NCI-H2227 (cell line): ENCODE measurements at regions not wholly inside any gene's neighbourhood (a gene's known extent, or its start where the extent isn't known, plus 50 kb on each side); places are given as distances from the start of the nearest gene placed in this dataset.

ENCODE experiments used
- DNase-seq: peaks from one replicate; lab custom pipeline; 2025; ENCODE audit not compliant: unreplicated experiment; lab: John Stamatoyannopoulos, UW

DNA sequence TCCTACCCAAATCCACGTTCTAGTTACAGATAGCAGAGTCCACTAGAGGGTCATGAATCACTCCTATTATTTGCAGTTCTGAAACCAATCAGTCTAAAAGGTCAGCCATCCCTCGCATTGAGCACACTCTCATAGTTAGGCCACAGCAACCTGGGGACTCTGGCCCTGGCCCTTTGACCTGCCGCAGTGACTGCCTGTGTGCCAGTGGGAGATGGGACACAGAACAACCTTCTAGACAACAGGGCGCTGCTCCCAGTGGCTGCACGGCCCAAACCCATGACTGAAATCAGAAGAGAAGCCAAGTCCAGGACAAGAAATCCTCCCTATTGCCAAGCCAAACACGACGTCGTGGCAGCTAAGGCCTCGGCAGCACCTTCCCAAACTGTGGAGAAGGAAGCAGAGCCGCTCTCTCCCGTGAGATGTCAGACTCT, 158.5 kb downstream of the HERPUD2 start:
- DNase-seq: no peak

DNA sequence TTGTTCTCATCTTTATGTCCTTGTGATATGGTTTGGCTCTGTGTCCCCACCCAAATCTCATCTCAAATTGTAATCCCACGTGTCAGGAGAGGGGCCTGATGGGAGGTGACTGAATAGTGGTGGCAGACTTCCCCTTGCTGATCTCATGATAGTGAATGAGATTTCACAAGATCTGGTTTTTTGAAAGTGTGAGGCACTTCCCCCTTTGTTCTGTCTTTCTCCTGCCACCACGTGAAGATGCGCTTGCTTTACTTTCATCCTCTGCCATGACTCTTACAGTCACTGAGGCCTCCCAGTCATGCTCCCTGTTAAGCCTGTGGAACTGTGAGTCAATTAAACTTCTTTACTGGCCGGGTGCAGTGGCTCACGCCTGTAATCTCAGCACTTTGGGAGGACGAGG, 161.0 kb downstream of the HERPUD2 start:
- DNase-seq: no peak

DNA sequence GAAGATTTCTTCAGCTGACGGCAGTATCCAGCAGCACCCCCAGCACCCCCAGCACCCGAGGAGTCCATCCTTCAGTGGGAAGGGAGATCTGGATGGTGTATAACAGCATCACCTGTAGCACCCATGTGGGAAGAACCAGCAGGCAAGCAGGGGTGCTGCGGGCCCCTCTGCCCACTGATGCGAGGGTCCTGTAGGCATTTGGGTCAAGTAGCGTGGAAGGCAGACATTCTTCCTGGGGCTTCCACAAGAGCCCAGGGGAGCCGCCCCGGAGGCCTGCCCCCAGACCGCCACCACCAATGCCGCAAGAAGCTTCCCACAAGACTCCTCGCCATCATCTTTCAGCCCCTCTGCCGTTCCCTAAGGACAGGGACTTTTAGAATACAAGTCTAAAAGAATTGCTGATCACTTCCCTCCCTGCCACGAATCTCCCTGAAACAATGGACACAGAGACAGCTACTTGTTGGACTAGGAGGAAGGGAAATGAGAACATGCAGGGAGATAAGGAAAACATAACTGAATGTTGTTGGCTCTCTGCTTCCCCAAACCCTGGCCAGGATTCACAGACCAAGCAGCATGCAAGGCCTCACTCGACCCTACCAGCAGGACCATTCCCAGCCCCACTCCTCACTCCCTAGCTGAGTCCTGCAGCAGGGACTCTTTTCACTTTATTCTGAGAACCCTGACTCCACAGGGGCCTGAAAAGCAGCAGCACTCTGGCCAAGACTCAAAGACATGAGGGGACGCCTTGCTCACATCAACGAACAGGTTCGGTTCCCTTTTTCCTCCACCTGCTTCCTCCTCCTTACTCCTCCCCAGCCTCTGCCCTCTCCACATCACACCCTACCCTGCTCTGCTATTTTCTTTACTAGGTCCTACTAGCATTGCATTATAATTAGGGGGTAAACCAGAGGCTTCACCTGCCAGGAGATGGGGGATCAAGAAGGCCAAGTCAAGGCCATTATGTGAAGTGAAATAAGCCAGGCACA, 164.5 kb downstream of the HERPUD2 start:
- DNase-seq: no peak

DNA sequence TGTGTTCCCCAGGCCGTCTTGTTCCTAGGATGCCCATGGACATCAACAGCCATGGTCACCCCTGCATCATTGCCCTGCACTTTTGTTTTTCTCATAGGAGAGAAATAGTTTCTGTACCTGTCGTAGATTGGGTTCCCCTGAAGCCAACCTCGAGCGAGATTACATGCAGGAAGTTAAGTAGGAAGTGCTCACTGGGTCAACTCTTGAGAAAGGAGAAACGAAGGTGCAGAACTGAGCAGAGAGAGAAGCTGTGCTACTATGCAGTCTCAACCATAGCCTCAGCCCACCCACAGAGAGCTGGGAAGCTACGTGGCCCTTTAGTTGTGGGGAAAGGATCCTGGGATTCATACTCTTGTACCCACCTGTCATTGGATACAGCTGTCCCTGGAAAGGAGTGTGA, 165.2 kb downstream of the HERPUD2 start:
- DNase-seq: no peak

DNA sequence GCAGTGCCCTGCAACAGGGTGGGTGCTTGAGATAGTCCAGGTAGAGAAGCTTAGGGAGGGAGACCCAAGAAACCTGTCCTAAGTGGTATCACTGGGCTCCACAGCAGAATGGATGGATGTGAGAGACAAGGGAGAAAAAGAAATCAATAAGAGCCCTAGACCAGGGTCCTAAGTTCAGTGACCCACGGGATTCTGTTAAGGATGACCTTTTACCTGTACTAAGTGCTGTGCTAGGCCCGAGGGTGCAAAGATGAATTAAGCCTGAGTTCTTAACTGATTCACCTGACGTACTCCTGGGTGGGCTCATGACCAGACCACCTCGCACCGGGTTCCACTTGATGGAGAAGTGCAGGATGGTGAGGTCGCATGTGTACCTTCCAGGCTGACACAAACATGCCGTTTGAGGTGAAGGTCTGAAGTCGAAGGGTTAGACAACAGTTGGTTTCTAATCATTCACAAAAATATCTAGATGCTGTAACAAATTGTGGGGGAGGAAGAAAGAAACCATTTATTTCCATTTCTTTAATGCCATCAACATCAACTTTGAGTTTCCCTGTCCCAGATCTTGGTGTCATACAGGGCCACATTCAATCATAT, 166.5 kb downstream of the HERPUD2 start:
- DNase-seq: no peak

DNA sequence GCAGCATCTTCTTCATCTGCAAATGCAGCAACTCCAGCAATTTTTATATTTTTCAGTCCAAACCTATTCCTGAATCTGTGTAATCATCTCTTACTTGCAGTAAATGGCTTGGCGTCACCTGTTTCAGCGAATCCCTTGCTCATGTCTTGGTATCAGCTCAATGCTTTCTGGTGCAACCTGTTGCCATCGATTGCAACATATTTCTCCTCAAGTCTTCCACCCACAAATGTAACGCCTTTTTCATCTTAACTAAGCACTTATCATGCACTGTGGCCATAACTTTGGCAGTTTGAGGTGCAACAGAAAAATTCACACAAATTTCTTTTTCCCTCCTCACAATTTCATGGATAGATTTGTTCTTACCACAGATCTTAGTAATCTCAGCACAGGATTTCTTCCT, 168.3 kb downstream of the HERPUD2 start:
- no peak for DNase-seq

DNA sequence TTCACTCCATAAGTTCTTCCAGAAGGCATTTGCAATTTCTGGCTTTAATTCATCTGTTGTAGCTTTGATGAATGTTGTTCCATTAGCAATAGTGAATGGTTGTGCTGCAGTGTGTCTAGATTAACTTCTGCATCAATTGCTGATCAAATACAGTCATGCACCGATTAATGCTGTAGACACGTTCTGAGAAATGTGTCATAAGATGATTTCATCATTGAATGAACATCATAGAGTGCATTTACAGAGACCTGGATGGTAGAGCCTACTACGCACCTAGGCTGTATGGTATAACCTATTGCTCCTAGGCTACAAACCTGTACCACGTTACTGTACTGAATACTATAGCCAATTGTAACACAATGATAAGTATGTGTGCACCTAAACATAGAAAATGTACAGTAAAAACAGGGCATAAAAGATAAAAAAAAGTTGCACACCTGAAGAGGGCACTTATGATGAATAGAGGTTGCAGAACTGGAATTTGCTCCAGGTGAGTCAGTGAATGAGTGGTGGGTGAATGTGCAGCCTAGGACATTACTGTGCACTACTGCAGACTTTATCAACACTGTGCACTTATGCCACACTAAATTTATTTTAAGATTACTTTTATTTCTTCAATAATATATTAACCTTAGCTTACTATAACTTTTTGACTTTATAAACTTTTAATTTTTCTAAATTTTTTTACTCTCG, 170.7 kb downstream of the HERPUD2 start:
- no peak for DNase-seq

DNA sequence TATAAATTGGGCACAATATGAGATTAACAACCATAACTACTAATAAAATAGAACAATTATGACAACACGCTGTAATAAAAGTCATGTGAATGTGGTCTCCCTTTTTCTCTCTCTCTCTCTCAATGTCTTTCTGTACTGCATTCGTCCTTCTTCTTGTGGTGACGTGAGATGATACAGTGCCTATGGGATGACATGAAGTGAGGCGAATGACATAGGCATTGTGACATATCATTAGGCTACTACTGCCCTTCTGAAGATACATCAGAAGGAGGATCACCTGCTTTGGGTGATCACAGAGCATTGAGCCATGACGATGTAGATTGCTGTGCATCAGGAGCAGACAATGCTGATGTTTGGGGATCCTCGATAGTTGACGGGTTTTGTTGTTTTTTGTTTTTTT, 171.6 kb downstream of the HERPUD2 start:
- no peak for DNase-seq

DNA sequence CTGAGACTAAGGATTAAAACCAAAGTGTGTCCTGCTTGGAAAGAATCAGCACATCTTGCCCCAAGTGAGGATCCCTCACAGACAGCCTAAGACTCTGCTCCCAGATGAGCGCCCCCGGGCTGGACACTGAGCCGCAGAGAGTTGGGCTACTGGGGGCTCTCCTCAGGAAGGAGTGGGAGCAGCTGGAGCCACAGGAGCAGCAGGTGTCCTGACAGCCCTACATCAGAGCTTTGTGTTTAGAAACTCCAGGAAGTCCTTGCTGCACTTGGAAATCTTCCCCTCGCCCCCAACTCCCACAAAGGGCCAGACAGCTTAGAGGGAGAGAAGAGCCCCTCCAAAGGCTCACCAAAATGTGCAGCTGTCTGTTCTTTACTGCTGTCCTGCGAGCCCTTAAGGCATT, 172.2 kb downstream of the HERPUD2 start:
- DNase-seq: no peak

DNA sequence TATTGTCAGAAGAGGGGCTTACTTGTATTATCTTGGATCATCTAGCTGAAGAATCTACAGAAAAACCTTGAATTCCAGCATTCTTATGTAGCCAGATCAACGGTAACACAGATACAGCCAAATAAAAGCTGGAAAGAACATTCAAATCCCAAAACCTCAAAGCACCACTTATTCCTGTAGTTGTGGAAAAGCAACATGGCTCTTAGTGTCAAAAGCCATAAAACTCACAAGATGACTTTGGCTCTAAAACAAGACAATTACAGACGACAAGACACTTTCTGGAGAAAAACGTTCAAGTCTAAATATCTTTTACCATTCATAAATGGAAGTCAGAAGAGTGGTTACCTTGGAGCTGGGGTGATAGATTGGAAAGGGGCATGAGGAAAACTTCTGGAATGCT, 173.0 kb downstream of the HERPUD2 start:
- no peak for DNase-seq

DNA sequence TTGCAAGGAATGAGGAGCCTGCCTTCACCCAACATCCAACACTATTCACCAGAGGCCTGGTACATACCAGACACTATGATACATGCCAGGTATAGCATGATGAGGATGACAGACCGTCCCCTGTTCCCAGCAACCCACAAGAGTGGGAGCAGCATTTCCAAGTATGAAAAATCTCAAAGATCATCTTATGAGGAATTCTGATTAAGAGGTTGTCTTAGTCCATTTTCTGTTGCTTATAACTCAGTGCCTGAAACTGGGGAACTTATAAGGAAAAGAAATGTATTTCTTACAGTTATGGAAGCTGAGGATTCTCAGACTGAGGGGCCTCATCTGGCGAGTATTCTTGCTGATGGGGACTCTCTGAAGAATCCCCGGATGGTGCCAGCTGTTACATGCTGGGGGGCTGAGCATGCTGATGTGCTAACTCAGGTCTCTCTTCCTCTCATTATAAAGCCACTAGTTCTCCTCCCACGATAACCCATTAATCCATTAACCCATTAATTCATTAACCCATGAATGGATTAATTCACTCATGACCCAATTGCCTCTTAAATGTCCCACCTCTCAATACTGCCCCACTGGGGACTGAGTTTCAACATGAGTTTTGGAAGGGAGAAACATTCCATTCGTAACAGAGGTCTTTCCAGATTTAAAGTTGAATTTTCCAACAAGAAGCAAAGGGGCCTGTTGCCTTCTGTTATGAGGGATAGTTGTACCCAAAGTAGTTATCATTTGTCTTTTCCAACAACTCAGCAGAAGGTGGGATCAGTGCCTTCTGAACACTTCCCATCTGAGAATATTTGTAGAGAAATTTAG, 173.9 kb downstream of the HERPUD2 start:
- DNase-seq: no peak

DNA sequence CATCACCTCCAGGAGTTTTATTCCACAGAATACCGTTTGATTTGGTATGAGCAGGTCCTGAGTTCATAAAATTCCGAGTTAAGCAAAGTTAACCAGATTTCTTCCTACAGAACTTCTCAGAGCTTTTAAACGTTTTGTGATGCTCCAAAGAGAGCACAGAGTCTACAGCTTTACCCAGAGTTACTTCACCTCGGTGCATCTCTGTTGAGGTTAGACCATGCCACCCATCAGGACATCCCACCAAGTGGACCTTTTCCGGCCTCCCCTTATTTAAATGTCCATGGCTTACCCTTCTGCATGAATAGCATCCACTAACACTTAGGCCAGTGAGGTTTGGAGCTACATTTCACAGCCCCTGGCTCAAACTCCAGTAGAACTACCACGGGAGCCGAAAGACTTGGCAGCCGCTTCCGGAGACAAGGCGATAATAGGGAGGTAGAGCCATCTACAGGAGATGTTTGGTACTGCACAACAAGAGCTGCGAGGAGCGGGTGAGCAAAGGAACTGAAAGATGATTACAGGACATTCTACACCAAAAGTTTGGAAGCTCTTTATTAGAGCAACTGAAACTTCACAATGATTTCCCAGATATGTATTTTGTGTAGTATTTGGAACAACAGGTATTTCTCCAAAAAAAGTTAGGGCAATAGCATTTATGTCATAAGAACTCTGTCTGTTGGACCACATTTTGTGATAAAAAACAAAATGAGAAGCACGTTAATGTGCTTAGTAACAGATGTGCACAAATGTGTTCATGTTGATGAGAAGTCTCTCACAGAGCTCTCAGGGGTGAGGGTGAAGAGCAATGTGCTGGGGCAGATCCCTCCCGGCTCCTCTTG, 174.7 kb downstream of the HERPUD2 start:
- DNase-seq: peak; percentile 65

DNA sequence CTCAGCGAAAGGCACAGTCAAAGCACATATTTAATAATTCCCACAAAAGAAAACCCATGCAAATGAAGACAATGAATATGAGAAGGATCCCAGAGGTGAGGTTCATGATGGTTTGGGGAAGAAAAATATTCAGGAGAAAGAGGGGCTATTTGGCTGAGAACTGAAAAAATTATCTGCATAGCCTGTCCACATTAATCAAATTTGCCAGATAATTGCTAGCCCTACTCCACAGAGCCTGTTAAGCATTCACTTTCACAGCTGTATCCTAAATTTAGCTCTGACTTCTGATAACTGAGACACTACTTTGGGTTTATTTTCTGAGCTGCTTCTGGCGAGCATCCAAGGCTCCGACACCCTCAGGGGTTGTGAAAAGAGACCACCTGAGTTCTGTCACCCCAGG, 176.2 kb downstream of the HERPUD2 start:
- no peak for DNase-seq

DNA sequence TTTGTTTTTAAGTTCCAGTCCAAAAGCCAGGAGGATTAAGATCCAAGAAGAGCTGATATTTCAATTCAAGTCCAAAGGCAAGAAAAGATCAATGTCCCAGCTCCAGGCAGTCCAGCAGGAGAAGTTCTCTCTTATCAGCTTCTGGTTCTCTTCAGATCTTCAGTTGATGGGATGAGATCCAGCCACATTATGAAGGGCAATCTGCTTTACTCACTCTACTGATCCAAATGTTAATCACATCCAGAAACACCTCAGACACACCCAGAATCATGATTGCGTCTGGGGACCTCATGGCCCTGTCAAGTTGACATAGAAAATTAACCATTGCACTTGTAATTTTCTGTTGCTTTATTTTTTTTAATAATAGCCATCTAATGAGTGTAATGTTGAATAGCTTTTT, 178.4 kb downstream of the HERPUD2 start:
- no peak for DNase-seq

DNA sequence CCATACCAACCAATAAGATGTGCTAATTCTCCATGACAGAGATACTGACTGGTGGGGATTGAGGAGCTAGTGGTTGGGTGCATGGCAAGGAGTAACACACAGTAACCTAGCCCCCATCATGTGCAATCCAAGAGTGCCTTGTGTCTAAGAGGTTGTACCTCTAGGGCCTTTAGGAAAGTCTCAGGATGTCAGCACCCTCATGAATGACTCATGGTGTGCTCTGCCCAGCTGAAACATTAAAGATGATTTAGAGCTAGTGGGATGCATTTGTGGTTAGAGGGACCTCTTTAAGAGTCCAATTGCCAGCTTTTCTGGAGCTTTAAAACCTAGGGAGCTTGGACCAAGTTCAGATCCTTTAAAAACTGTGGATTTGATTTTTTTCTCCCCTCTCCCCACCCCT, 181.1 kb downstream of the HERPUD2 start:
- DNase-seq: no peak

DNA sequence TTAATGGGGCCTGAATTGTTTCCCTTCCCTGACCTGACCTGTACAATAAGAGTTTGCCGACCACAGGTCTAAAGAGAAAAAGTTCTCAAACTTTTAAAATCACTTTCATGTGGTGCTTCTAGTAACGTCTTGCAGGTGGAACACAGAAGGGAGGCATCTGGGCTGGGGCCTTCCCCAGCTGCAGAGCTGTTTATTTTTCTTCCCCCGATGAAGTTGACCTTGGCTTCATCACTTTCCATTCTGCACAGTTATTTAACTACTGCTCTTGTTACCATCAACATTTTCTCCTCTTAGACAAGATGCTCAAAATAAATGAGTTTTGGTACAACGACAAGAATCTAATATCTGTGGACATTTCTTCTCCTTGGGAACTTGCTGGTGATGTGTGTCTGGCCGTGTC, 181.7 kb downstream of the HERPUD2 start:
- DNase-seq: no peak

DNA sequence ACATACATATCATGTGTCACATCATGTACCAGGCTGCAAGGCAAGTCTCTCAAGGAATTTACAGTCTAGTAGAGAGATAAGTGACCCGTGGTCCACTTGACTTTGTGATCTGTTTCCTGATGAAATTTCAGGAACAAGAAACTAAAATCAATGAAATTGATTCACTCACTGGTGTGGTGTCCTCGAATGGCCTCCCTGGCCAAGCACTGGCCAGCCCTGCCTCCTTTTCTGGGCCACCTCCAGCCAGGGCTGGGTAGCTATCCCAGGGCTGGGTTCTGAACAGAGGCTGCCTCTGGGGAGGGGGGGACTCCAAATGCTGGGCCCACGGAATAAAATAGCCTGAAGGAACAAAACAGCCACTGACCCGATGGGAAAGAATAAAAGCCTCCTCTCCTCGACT, 182.2 kb downstream of the HERPUD2 start:
- no peak for DNase-seq

DNA sequence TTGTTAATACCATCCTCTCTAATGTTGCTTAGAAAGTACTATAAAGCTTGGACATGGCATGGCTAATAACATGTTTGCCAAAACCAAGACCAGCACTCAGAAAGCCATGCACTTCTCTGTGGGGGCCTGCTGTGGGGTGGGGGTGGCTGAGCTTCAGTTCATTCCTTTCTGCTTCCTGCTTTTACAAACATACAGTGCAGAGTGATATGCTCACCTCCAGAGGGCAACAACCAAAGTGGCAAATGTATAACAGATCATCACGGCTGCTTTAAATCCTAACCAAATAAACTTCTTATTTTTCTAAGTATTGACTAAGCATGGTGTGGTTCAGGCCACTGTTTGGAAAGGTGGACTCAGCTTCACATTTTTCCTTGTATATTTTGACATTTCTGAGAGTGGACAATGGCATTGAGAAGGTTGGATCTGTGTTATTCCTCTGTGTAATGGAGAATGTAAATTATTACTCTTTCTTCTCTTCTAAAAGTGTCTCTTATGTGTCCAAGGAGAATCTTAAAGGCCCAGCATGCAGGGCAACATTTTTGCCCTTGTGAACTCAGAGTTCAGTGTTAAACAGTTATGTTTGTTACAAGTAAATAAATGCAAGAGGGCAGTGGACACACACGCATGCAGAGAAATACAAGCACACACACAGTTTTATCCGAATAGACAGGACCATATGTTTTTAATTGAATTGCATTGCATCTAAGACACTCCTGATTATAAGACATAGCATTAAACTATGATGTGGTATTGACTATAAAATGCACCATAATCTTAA, 186.1 kb downstream of the HERPUD2 start:
- DNase-seq: no peak

DNA sequence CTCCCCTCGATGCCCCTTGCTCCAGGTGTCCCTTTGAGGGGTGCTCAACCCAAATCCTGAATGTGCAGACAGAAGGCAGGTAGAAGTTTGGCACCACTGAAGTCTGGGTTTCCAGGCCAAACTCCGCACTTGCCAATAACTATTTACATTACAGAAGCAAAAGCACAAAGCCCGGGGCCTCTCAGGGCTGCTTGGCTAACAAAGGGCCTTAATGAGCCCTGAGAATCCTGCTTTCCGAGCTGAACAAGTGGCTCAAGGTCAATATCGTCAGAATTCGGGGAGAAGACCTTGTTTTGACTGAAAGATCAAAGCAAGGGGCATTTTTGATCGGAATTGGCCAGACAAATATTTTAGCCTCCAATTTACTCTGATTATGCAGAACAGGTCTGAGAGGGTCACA, 189.9 kb downstream of the HERPUD2 start:
- DNase-seq: no peak
